ENCODE measurements at regions not wholly inside any gene's neighbourhood (a gene's known extent, or its start where the extent isn't known, plus 50 kb on each side); places are given as distances from the start of the nearest gene placed in this dataset.

- DNase-seq (ENCODE audit: extremely low read depth, low read depth), result no peak
These were observed 176.0 kb upstream of the RPL38 start for GRCh38 chr17:74027444-74027843.

- DNase-seq (ENCODE audit: extremely low read depth, low read depth), result no peak
These were observed 174.9 kb upstream of the RPL38 start for GRCh38 chr17:74028354-74029116.

- DNase-seq (ENCODE audit: extremely low read depth, low read depth), result no peak
These were observed 172.0 kb upstream of the RPL38 start for GRCh38 chr17:74031316-74032090.

GRCh38 chr17:74032222-74032621 lies 171.3 kb upstream of the RPL38 start:
- DNase-seq (ENCODE audit: extremely low read depth, low read depth), result no peak

DNA sequence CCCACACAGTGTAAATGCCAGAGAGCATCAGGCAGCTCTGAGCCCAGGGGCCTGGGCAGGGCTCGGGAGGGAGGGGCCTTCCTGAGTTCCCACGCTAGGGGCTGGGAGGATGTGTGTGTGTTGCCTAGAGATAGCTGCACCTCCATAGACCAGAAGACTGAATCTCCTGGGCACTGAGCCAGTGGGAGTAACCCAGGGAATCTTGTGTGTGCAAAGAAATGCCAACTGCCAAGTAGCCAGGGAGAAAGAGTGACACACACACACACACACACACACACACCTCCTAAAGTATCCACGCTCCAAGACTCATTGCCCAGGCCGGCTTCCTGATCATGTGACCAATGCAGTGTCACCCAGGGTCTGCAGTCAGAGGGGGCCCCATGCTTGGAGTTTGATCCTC lies 166.2 kb upstream of the RPL38 start:
- no peak for DNase-seq (ENCODE audit: extremely low read depth, low read depth)

DNA sequence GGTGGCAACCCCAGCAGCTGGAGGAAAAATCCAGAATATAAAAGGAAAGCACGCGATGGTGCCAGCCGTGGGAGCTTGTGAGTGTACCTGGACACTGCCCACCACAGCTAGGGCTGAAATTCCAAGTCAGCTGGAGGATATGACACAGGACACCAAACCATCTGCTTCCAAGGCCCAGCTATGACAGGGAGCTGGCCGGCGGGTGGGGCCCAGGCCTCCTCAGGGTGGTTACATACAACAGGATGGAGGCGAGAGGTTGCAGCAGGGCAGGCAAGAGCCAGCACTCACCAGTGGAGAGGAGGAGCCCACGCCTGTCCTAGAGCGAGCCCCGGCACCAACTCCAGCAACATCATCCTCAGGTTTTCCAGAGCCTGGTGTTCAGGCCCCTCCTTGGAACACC lies 163.2 kb upstream of the RPL38 start:
- DNase-seq (ENCODE audit: extremely low read depth, low read depth), result no peak

DNA sequence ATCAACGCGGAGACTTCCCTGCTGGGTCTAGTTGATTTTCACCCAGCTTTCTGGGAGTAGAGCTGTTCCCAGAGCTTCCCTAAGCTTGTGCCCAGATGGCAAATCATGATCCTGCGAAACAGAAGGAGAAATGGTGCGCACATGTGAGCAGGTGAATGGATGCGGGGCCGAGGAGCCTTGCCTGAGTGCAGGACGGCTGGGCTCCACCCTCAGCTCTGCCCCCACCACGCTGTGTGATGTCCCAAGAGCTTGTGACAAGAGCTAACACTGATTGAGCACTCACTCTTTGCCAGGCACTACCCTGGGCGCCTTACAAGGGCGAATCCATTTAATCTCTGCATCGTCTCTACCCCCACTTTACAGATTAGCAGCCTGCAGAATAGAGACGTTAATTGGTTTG lies 162.7 kb upstream of the RPL38 start:
- DNase-seq (ENCODE audit: extremely low read depth, low read depth), result no peak

- no peak for DNase-seq (ENCODE audit: extremely low read depth, low read depth)
These were observed 161.4 kb upstream of the RPL38 start for GRCh38 chr17:74041869-74042640.

DNA sequence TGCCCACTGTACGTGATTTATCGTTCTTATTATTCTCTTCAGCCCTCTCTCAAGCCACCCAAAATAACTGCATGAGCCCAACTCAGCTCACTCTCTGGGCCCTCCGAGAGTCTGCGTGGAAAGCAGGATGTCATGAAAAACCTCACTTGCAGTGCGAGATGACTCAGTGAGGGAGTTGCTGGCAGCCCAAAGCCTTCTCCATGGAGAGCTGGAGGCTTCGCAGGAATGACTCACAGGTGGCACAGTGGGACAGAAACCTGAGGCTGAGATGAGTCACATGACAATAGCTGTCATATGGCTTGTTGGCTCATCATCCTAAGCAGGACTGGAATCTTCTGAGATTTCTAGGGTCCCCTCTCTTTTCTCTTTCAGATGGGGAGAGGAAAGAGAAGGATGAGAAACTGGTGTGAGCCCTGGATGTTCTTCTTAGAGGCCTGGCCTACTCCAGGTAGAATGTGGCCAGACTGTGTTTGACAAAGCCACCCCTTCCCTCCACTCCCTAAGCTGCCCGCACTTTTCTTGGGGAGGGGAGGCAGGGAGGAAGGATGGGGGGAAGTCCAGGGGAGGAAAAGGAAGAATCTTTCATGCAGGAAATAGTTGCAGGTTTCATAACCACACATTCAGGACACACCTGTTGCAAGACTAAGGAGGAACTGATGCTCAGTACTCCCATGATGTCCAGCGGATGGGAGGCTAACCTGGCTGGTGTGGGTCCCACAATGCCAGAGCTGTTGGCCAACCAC lies 160.6 kb upstream of the RPL38 start:
- peak; percentile 26 for DNase-seq (ENCODE audit: extremely low read depth, low read depth)

GRCh38 chr17:74043976-74044375 lies 159.5 kb upstream of the RPL38 start:
- DNase-seq (ENCODE audit: extremely low read depth, low read depth), result no peak

- DNase-seq (ENCODE audit: extremely low read depth, low read depth), result no peak
These were observed 157.7 kb upstream of the RPL38 start for GRCh38 chr17:74045608-74046280.

DNA sequence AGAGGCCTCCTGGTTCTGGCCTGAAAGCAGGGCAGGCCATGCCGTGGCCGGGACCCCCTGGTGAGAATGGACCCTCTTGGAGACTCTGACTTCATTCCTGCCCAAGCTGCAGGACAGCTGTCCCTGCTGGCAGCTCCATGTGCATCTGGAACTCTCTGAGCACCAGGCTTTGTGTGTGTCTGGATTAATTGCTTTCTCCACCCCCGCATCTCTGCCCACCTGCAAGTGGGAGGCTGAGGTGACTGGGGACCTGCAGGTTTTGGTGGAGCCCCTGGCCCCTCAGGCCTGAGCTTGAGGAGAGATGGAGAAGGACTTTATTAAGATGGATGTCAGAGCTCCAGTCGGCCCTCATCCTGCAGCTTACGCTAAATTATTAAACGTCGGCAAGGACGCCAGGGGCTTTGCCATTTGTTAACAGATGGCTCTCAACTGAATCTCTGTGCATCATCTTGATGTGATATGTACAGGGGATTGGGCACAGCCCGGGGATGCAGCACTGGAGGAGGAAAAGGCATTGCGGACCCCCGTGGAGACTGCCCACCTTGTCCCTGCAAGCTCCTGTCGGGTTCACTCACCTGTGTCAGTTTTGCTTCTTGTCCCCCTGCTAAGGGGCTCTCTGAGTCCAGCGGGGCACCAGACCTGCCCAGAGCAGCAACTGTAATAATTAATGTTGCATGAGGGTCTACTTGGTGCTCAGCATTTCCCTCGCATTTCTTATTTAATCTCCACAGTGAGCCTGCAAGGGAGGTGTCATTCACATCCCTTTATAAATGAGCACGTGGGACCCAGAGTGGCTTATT lies 154.1 kb upstream of the RPL38 start:
- DNase-seq (ENCODE audit: extremely low read depth, low read depth), result no peak

DNA sequence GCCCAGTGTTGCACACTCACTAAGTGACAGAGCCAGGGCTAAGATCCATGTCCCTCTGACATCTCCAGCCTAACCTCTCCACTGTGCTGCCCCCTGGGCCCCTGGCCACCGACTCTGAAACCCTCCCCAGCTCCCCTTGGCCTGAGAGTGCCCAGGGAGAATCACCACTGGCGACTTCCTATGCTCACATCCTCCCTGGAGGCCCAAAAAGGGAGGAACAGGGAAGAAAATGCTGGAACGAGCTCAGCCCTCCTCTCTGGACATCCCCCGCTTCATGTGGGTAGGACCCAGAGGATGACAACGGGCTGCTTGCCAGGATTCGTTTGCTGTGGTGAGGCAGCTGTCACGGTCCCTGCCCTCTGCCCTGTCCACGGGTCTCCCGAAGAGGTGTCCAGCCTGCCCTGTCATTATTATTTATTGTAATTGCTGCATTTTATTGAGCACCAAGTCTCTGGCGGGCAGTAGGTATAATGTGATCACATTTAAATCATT lies 153.5 kb upstream of the RPL38 start:
- no peak for DNase-seq (ENCODE audit: extremely low read depth, low read depth)

DNA sequence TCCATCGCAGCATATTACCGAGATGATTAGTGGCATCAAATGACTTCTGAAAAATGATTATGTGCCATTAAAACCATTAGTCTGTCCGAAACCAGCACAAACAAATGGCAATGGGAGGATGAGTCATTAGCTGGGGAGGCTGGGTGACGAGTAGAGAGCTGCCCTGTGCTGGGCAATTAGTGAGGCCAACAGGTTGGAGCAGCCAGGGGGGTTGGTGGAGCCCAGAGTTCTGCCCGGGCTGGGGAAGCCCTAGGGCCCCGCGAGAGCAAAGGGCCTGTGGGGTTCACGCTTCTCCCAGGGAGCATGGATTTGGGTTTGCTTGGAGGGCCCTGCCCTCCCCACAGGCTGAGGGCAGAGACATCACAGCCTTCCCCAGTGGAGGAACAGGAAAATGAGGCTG lies 152.1 kb upstream of the RPL38 start:
- DNase-seq (ENCODE audit: extremely low read depth, low read depth), result no peak

DNA sequence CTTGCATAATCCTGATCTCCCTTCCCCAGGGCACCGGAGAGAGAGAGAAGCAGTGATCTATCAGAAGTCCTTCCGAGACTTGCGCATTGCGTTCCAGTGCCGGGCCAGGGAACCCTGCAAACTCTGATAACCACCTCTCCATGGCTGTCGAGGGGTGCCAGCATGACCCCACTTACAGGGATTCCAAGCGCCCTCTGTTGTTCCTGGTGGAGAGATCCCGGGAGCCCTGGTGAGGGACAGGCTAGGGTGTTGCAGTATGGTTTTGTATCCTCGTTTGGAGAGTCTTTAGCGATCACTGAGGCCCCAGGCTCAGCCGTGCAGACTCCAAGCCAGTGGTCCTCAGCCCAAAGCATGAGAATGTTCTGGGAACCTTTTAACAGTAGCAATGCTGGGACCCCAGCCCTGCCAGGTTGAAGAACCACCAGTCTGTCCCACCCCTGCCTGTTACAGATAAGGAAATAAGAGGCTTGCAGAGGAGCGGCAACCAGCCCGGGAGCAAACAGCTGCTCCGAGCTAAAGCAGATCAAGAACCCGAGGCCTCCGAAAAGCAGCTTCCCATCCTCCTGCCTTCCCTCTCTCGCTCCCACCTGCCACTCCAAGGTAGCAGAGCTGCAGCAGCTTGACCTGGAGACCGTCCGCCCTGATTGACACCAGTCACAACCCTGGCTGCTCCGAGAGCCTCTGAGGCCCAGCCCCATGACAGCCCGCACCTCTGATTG lies 150.3 kb upstream of the RPL38 start:
- DNase-seq (ENCODE audit: extremely low read depth, low read depth), result no peak

DNA sequence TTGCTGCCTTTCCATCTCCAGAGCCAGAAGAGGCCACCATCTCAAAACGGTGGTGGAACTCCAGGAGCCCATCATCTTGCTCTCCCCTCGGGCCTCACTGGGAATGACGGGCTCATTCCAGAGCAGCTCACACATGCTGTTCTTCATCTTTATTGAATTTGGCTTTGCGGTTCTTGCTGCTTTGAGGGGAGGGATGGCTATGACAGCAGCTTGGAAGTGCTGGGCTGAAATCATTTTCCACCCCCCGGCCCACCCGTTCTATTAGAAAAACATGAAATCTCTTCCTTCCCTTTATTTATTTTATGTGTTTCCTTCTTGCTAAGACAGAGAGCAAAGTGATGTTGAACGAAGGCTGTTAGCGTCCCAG lies 149.8 kb upstream of the RPL38 start:
- DNase-seq (ENCODE audit: extremely low read depth, low read depth), result no peak

DNA sequence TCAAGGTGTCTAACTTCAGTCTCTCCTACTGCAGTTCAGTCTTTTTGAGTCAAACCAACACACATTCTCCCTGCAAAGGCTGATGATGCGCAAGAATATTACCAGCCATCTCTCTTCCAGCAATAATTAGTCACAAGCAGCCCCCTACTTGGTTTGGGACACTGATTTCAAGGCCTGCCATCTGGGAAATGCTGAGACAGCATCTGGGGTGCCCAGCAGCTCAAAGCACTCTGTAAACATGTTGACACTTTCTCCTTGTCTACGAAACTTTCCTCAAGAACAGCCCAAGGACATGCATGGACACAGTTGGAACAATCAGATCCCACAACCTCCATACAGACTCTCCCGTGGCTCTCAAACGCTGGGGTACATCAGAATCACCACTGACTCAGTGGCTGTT lies 149.2 kb upstream of the RPL38 start:
- DNase-seq (ENCODE audit: extremely low read depth, low read depth), result no peak

- no peak for DNase-seq (ENCODE audit: extremely low read depth, low read depth)
These were observed 147.8 kb upstream of the RPL38 start for GRCh38 chr17:74055508-74056160.
